CD4-positive, alpha-beta T cell treated with Interferon alpha-2 for 1 hour (primary cell): ENCODE measurements at regions not wholly inside any gene's neighbourhood (a gene's known extent, or its start where the extent isn't known, plus 50 kb on each side); places are given as distances from the start of the nearest gene placed in this dataset.

Experiments
- DNase-seq, 2 donors: peaks; one replicate each; pipeline ENCODE4 v3.0.0-alpha.2; 2020 to 2022

DNA sequence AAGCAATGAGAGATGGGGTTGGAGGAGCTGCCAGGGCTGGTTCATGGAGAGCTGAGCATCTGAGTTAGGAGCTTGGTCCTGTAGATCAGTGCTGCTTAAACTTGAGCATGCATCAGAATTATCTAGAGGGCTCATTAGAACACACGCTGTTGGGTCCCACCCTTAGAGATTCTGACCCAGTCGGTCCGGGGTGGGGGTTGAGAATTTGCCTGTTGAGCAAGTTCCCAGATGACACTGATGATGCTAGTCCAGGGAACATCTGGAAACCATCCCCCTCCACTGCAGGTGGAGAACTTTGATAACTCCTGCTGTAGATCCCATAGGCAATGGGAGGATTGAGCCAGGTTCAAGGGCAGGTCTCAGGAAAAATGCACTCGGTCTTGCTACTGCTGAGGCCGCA, 158.0 kb upstream of the KLF4 start:
- DNase-seq: no peak

DNA sequence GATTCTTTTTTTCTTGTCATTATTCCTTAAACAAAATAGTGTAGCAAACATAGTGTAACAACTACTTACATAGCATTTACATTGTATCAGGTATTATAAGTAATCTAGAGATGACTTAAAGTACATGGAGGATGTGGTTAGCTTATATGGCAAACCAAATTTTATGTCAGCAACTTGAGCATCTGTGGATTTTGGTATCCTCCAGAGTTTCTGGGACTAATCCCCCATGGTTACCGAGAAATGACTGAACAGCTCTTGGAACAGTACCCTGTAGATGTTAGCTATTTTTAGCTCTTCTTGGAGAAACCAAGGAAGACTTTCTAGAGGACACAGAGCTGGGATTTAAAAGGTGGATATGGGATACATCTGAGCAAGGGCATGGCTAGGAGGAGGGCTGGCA, 157.6 kb upstream of the KLF4 start:
- DNase-seq: no peak

DNA sequence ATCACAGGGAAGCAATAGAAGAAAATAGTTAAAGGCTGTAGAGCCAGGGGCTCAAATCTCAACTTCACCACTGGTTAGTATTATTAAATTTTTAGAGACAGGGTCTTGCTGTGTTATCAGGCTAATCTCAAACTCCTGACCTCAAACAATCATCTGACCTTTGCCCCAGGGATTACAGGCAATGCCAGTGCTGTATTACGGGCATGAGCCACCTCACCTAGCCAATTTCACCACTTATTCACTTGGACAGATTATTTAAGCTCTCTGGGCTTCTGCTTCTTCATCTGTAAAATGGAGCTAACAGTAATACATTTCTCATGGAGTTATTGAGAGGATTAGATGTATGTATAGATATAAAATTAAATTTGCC, 155.9 kb upstream of the KLF4 start:
- no peak for DNase-seq

DNA sequence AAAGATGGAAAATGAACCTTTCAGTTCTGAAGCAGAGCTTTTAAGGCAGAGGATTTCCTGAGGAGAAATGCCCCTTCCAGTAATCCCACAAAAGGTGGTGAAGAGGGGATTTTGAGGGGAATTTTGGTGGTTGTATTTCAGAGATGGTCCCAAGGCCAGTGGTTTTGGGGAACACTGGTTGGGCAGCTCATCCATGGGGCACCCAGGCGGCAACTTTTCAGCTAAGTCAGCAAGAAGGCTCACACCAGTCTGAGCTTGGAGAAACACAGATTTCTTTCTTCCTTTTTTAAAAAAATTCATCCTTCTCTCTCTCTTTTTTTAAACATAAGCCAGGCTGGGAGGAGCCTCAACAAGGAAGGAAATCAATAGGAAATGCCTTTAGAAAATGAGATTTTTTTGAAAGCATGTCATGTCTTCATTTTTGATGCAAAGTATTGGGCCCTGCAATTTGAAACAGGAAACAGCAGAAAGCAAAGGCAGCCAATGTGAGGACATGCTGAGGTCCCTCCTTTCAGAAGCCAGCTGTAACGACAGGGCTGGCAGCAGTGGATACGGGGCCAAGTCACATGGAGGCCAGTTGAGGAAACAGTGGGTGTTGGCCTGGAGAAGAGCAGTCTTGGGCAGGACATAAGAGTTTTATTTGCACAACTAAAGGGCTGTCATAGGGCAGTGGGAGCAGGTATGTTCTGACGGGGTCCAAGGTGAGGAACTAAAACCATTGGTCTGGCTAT, 155.3 kb upstream of the KLF4 start:
- peak; percentile 11 to 32 for DNase-seq

DNA sequence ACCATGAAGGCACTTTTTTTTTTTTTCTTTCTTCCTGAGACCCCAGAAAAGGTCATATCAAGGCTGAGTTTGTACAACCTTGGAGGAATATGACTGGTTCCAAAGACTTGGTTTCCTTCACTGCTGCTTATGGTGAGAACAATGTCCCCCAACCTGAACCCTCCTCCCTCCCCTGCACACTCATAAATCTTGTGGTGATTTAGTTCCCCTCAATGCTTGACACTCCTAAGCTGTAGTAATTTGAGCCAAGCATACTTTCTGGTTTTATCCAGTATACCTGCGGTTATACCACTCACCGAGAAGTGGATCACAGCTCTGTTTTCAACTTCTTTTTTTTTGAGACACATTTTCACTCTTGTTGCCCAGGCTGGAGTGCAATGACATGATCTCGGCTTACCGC, 149.9 kb upstream of the KLF4 start:
- no peak for DNase-seq

DNA sequence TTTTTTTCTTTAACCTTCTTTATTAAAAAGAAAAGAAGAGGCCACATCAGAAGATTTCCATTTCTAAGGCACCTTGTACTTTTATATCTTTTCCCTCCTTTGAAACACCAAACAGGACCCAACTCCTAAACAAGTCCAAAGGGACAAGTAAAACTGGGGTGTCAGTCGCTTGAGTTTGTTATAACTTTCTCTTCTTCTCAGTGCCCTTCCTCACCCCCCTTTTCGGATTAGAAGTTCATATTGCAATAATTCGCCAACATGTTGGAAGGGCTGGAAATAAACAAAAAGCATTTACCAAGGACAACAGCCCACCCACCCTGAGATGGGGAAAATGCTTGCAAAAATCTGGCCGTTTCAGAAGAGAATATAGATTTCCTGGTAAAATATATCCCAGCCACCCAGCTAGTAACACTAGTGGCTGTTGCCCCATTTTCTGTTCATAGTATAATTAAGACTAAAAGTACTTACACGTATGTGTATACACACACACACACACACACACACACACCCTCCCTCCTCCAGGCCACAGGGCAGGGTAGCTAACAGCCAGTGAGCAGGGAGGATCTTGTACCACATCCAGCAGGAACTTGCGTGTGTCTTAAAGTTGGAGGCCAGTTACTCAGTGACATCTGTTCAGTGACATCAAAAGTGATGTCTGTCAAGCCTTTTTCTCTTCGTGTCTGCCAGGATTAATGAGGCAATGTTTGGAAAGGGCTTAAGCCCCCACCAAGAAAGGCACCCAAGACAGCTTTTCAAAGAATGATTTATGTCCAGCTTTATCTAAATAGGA, 149.1 kb upstream of the KLF4 start:
- DNase-seq: peak; percentile 13 to 65

DNA sequence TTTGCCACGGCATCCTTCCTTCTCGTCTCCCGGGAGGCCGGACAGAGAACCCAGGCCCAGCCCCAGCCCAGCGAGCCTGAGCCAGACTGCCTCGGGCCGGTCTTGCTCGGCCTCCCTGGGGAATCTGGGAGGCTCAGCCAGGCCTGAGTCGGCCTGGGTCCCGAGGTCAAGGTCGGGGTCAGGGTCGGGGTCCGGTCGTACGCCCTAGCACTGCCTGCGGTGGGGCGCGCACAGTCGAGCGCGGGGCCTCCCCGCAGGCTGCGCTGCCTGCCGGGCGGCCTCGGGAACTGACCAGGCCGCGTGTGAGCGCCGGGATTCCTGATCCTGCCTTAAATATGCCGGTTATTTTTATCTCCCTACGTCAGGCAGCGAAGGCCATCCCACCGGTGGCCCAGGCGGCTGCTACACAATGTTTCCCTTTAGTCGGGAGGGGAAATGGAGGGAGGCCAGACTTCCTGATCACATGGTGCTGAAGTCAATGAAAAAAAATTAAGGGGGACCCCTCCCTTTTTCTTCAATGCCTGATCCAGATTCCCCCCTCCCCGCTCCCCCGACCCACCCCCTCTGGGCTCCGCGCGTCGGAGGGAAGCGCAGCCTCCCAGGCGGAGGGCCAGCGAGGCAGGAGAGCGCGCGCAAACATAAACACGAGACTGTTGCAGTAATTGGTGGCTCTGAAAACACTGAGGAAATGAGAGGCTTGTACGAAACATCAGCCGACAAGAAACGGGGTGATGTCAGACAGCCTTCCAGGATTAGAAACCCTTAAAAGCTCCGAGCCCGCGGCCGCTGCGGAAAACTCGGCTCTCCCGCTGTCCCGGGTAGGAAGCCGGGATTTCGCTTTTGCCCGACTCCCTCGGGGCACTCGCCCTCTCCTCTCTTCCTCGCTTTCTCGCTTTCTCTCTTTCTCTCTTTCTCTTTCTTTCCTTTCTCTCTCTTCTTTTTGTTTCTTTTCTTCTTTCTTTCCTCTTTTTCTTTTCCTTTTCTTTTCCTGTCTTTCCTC, 148.2 kb upstream of the KLF4 start:
- peak; percentile 42 to 71 for DNase-seq

DNA sequence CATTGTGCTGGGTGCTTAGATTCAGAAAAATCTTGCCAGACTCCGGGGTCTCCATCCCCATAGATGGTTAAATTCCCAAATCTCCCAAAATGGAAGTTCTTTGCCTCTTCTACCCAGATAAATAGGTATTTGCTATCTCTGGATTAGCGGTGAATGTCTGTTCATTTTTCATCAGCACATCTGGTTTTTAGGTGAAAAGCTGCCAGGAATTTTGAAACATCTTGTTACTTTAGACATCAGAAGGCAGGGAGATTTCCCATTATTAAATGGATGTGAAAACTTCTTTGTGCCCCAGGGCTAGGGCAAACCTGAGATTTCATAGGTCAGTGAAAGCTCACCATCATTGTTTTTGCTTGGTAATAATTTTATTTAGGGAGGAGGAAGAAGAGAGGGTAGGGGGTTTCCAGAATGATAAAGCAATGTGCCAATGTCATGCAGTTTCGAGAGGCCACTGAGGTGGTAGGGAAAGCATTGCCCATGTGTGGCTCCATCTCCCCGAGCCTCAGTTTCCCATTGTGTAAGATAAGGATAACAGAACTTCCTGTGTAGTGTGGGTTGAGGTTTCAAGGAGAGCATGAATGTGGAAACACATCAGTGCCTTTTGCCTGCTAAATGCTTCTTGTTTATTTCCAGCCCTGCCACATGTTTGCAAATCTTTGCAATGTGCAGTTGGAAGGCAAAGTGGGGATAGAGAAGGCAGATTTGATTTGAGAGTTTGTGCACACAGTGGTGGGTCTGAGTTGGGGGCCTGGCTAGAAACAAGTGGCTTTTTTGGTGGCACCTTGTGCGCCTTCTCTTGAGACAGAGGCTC, 147.2 kb upstream of the KLF4 start:
- DNase-seq: no peak

DNA sequence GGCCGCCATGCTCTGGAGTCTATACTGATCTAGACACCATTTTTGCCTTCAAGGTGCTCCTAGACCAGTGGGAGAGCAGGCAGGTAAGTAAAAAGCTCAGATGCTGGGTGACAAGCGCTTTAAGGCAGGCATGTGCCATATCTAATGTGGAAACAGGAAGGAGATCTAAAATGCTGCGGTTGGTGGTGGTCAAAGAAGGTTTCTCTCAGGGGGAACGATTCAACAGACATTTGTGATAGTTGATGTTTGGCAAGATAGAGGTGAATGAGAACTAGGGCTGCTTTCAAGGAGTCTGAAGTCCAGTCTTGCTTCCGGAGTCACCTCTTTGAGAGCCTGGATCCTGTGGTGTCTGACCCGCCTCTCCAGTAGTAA, 146.2 kb upstream of the KLF4 start:
- DNase-seq: no peak

DNA sequence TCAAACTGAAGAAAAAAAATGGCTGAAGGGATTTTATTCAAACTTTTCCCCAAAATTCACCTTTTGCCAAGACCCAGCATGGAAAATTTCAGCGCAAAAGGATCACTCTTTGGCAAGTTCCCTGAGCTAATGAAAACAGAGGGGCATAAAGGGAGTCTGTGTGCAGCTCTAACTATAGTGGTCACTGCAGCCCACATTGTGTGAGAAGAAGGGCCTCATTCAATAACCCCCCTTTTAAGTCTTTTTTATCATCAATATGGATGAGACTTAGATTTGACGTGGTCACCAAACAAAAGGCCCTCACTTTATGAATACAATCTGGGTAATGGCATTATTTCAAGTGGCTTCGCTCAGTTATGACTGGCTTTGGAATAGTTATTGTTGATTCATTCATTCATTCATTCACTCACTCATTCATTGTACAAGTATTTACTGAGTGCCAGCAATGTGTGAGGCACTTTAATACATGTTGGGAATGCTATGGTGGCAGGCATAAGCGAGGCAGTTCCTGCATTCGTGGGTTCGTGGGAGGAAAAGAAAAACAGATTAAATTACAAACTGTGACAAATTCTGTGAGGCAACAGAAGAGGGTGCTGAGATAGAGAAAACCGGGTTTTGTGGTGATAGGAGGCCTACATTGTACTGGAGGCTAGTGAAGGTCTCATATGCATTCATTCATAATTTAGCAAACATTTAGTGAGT, 145.7 kb upstream of the KLF4 start:
- no peak for DNase-seq

DNA sequence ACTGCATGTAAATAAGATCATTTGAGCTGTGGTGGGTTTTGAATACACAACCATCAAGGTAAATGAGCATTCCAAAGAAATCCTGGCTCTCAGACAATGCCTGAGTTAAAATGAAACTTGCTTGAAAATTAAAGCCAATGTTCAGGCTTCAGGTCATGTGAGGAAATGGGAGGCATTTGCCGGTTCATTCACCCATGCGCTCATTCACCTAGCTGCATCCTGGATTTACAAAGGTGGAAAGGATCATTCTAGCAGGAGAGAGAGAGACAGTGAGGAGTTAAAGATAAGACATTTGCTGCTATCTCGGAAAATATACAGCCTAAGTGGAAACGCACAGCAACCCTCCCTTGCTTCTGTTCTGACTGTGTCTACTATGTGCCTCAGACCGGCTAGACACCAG, 143.8 kb upstream of the KLF4 start:
- no peak for DNase-seq

DNA sequence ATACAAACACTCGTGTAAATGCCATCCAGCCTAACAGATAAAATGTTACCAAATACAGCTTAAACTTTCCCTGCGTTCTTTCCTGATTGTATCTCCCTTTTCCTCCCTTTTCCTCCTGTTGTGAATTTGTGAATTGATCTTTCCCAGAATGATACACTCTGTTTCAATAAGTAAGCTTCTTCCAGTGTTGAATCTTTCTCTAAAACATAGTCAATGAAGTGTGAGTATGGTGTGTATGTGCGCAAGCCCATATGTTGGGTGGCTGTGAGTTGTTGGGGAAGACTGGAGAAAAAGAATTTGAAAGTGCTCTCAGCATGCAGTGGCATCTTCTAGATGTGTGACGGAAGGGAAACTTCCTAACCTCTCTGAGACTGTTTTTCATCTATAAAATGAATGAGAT, 143.1 kb upstream of the KLF4 start:
- no peak for DNase-seq

DNA sequence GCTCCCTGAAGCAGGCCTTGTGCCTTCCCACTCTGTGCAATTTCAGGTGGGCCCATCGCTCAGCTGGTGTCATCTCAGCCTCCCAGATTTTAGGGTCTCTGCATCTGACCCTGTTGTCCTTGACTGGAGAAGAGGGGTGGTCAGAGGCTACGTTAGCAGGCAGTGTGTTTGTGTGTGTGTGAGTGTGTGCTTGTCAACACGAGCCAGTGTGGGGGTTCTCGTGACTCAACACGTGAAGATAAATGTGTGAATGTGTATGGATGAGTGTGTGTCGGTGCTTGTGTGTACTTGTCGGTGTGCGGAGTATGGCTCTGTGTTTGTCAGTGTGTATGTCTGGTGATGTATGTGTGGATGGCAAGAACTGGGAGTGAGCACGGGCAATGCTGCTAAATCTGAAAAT, 142.6 kb upstream of the KLF4 start:
- DNase-seq: no peak

DNA sequence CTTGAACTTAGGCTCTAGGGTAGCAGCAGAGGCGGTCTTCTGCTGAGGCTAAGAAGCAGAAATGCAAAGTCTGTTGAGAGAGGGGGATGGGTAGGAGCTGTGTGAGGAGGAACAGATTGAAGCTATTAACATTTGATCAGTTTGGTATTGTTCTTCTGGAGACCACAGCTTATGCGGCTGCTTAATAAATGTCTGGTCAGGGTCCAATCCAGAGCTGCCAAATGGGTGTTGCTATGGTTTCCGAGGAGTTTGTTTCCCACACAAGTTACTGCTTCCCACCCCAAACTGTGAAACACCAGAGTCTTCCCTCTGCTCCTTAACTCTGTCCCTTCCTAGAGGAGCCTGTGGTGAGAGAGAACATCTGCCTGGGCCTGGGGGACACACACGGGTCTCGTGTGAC, 142.2 kb upstream of the KLF4 start:
- no peak for DNase-seq

DNA sequence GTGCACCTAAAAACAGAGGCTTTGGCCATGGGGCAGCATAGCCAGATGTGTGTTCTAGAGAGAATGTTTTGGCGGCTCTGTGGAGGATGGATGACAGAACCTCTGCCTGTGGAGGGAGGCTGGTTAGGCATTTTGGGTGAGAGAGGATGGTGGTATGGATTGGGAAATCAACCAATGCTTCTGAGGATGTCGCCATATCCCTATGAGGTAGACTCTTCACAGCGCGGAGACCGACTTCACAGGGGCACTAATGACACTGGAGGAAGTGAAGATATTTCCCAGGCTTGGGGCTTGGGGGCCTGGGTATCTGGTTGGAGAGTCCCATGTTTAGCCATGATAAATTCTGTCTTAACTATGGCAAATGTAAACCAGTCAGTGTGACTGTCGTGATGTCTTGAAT, 140.6 kb upstream of the KLF4 start:
- no peak for DNase-seq

DNA sequence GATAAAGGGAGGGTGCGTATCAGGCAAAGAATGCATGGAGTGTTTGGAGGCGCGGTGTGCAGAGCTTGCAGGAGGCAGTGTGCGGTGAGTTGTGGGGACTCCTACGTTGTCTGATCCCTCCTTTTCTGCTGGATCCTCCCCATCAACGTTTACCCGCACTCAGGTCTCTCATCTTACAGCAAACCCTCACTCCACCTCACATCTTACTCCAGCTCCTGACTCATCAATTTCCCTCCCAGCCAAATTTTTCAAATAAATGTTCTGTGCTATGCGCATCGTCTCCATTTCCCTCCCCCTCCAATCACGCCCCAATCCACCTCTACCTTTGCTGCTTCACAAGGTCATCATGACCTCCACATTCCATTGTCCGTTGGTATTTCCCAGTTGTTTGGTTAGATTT, 138.9 kb upstream of the KLF4 start:
- no peak for DNase-seq

DNA sequence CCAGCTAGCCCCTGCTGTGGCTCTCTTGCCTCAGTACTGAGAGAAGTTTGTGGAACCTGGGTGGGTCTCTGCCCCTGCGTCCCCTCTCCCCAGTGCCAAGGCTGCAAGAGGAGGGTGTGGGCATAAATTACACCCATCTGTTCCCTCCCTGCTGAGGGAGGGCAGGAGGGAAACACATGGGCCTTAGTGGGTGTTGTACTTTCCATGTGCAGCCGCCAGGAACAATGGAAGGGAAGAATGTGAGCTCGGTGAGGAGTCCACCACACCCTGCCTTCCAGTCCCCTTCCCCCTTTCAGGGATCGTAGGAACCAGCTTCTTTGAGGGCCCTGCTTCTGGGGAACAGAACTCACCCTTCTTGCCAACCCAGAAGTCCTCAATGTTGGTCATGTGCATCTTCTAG, 138.2 kb upstream of the KLF4 start:
- no peak for DNase-seq

DNA sequence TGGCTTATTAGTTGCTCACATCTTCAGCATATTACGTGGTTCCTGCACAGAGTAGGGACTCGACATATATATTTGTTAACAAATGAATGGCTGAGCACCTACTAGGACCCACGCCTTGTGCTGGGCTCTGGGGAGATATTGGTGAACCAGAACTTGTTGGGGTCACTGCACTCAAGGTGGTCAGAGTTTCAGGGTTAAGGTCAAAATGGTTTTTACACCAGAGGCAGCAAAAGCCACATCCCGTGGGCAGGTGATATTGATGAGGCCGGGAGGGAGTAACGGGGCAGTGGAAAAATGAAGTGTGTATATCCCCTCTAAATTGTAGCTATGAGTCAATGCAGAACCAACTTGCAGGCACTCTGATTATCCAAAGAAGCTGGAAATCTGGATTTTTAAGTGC, 136.5 kb upstream of the KLF4 start:
- no peak for DNase-seq

DNA sequence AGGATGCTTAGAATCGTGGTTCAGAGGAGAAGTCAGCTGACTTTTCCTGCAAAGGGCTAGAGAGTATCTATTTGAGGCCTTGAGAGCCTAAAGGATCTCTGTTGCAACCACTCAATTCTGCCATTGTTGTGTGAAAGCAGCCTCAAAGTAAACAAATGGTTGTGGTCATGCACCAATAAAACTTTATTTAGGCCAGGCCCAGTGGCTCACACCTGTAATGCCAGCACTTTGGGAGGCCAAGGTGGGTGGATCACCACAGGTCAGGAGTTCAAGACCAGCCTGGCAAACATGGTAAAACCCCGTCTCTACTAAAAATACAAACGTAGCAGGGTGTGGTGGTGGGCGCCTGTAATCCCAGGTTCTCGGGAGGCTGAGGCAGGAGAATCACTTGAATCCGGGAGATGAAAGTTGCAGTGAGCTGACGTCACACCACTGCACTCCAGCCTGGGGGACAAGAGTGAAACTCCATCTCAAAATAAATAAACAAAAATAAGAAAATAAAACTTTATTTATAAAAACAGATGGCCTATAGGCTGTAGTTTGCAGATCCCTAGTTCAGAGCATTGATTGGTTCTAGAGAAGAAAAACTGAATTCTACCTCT, 135.9 kb upstream of the KLF4 start:
- DNase-seq: no peak

DNA sequence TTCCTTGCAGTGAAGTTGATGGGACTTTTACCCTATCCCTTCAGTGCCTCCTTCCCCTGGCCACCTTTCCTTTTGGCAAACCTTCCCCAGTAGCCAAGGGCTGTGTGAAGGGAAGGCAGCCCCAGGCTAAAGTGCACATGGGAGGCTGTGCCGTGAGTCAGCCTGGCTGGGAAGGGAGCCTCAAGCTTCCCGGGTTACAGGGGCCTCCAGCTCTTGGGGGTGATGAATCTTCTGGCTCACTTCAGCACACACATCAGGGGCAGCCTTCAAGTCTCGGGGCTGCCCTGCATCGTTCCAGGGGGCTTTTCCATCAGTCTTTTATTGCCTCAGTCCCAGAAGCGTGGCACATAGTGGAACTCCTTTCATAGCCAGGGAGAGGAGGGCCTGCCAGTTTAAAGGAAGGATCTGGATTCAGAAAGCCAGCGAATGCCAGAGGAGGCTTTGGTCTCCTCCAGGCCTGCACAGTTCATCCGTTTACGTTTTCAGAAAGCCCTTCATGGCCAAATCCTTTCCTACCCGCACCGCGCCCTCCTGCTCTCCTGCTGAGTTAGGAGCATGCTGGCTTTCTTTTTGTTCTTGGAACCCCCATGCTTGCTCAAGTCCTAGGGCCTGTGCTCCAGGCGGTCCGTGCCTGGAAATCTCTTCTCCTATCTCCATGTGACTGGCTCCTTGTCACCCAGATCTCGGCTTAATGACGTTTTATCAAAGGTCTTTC, 134.8 kb upstream of the KLF4 start:
- no peak for DNase-seq

DNA sequence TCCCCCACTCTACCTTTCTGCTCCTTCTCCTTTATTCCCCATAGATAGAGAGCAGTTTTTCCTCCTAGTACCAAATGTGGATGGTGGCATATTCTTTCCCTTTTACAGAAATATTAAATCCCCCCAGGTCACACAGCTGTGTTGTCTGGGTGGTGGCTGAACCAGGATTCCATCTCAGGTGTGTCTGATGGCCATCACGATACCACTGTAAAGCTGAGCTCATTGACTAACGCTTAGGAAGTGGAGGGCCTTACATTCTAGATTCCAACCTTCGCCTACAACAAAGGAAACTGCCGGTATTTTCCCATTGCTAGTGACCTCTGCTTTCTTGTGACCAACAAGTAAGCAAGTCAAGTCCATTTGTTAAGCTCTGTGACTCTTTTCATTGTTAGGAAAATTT, 131.9 kb upstream of the KLF4 start:
- no peak for DNase-seq
